ENCODE measurements at regions not wholly inside any gene's neighbourhood (a gene's known extent, or its start where the extent isn't known, plus 50 kb on each side); places are given as distances from the start of the nearest gene placed in this dataset.

- FAIRE-seq (no peak), DNase-seq (ENCODE audit: low read depth) (no peak)
These were observed 404.1 kb downstream of the CBLN2 start for GRCh38 chr18:72140007-72140406.

GRCh38 chr18:72128649-72129048 is 415.5 kb downstream of the CBLN2 start:
- H3K4me3 ChIP-seq (ENCODE audit: low read depth, low read length) = no peak overlapping the region
- DNase-seq (ENCODE audit: low read depth) (no peak), FAIRE-seq (no peak)
- H3K27me3 ChIP-seq (ENCODE audit: control insufficient read depth, insufficient read depth, low read length) = no peaks in the 10 kb centered on the region
- H3K36me3 ChIP-seq (ENCODE audit: control insufficient read depth, insufficient read depth, low read length) = no peaks in the 10 kb centered on the region
- no peak for TF ChIP-seq CTCF (IDR thresholded peaks at IDR 0.05; ENCODE audit: insufficient read depth, low read length, severe bottlenecking)

More at GRCh38 chr18:72140007-72140406, 404.1 kb downstream of the CBLN2 start:
- Histone ChIP-seq H3K36me3 (ENCODE audit: control insufficient read depth, insufficient read depth, low read length) (no peaks in the 10 kb centered on the region), H3K4me3 (ENCODE audit: low read depth, low read length) (no peak overlapping the region), H3K27me3 (ENCODE audit: control insufficient read depth, insufficient read depth, low read length) (no peaks in the 10 kb centered on the region)
- TF ChIP-seq CTCF (IDR thresholded peaks at IDR 0.05; ENCODE audit: insufficient read depth, low read length, severe bottlenecking) = no peak

GRCh38 chr18:72122103-72122502 is 422.0 kb downstream of the CBLN2 start:
- Histone ChIP-seq H3K27me3 (ENCODE audit: control insufficient read depth, insufficient read depth, low read length) (no peaks in the 10 kb centered on the region), H3K36me3 (ENCODE audit: control insufficient read depth, insufficient read depth, low read length) (no peaks in the 10 kb centered on the region), H3K4me3 (ENCODE audit: low read depth, low read length) (no peak overlapping the region)
- DNase-seq (ENCODE audit: low read depth) (no peak), FAIRE-seq (no peak)
- TF ChIP-seq CTCF (IDR thresholded peaks at IDR 0.05; ENCODE audit: insufficient read depth, low read length, severe bottlenecking) = no peak

GRCh38 chr18:72119082-72119481 is 425.1 kb downstream of the CBLN2 start:
- FAIRE-seq = peak; percentile 58
- DNase-seq (ENCODE audit: low read depth) = no peak
- Histone ChIP-seq H3K4me3 (ENCODE audit: low read depth, low read length) (no peak overlapping the region), H3K27me3 (ENCODE audit: control insufficient read depth, insufficient read depth, low read length) (no peaks in the 10 kb centered on the region), H3K36me3 (ENCODE audit: control insufficient read depth, insufficient read depth, low read length) (no peaks in the 10 kb centered on the region)
- TF ChIP-seq CTCF (IDR thresholded peaks at IDR 0.05; ENCODE audit: insufficient read depth, low read length, severe bottlenecking) = no peak

- H3K27me3 ChIP-seq (ENCODE audit: control insufficient read depth, insufficient read depth, low read length) = no peaks in the 10 kb centered on the region
- FAIRE-seq = no peak
- no peaks in the 10 kb centered on the region for H3K36me3 ChIP-seq (ENCODE audit: control insufficient read depth, insufficient read depth, low read length)
- H3K4me3 ChIP-seq (ENCODE audit: low read depth, low read length) = no peak overlapping the region
- DNase-seq (ENCODE audit: low read depth) = peak; percentile 21
- no peak for TF ChIP-seq CTCF (IDR thresholded peaks at IDR 0.05; ENCODE audit: insufficient read depth, low read length, severe bottlenecking)
These were observed 429.1 kb downstream of the CBLN2 start for GRCh38 chr18:72114801-72115594.
